RWPE2 (cell line): ENCODE measurements at regions not wholly inside any gene's neighbourhood (a gene's known extent, or its start where the extent isn't known, plus 50 kb on each side); places are given as distances from the start of the nearest gene placed in this dataset.

Experiments
- ATAC-seq: fragments of 200-7000 bp; cut with Tn5 transposase; 3 replicates; pipeline ENCODE4 v1.9.1; 2021; ENCODE audit warnings: low read depth
- DNase-seq: peaks from one replicate; pipeline ENCODE4 v3.0.0-alpha.2; 2020; ENCODE audit warnings: low spot score
- H3K27ac ChIP-seq: fragments of 450-650 bp; 2 replicates; pipeline ENCODE4 v1.5.1; 2017; ENCODE audit warnings: mild to moderate bottlenecking; ENCODE audit not compliant: poor library complexity, severe bottlenecking
- H3K27me3 ChIP-seq: fragments of 250-450 bp; sonication (Bioruptor Pico); 2 replicates; pipeline ENCODE4 v1.5.1; 2021; ENCODE audit warnings: mild to moderate bottlenecking, moderate library complexity; ENCODE audit not compliant: insufficient read depth, poor library complexity, severe bottlenecking
- H3K36me3 ChIP-seq: fragments of 250-450 bp; sonication (Bioruptor Pico); 2 replicates; pipeline ENCODE4 v1.5.1; 2020; ENCODE audit warnings: low read depth, mild to moderate bottlenecking, moderate library complexity
- H3K4me1 ChIP-seq: fragments of 250-450 bp; sonication (Bioruptor Pico); 2 replicates; pipeline ENCODE4 v1.5.1; 2021; ENCODE audit warnings: mild to moderate bottlenecking, moderate library complexity; ENCODE audit not compliant: insufficient read depth, poor library complexity, severe bottlenecking
- H3K4me3 ChIP-seq: fragments of 250-450 bp; sonication (Bioruptor Pico); 2 replicates; pipeline ENCODE4 v1.5.1; 2021; ENCODE audit warnings: mild to moderate bottlenecking, moderate library complexity; ENCODE audit not compliant: severe bottlenecking
- H3K9me3 ChIP-seq: fragments of 250-450 bp; sonication (Bioruptor Pico); 2 replicates; pipeline ENCODE4 v1.5.1; 2021; ENCODE audit warnings: mild to moderate bottlenecking, moderate library complexity; ENCODE audit not compliant: severe bottlenecking
- CTCF ChIP-seq: fragments of 450-650 bp; IDR thresholded peaks from one replicate; pipeline ENCODE4 v1.5.1; 2017; ENCODE audit warnings: mild to moderate bottlenecking, moderate library complexity; ENCODE audit not compliant: poor library complexity, severe bottlenecking

- Histone ChIP-seq H3K36me3 (no peaks in the 10 kb centered on the region), H3K4me3 (no peak overlapping the region), H3K27ac (no peak overlapping the region), H3K9me3 (no peaks in the 10 kb centered on the region), H3K27me3 (no peaks in the 10 kb centered on the region), H3K4me1 (peaks cover 23% of the 10 kb centered on the region)
- no peak for ATAC-seq
- TF ChIP-seq CTCF, result no peak
- no peak for DNase-seq
Observed at GRCh38 chr13:34152409-34152808, 334.5 kb downstream of the RFC3 start.

DNA sequence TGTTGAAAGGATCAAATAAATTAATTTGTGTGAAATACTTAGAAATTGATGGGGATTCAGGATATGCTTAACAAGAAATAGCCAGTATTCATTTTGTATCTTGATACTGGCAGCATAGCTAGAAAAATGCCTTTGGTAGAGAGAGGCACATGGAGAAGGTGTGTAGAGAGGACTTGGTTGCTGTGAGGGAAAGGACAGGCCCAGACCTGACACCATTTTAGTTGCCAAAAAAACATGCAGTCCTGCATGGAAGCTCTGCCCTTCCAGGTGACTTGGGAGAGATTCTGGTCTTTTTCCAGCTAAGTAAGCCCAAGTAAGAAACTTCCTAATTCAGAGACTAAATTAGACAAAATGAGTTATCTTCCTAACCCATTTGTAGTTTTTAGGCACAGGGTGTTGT lies 335.0 kb downstream of the RFC3 start:
- Histone ChIP-seq H3K9me3 (no peaks in the 10 kb centered on the region), H3K4me1 (peaks cover 29% of the 10 kb centered on the region), H3K36me3 (no peaks in the 10 kb centered on the region), H3K4me3 (no peak overlapping the region), H3K27ac (no peak overlapping the region), H3K27me3 (no peaks in the 10 kb centered on the region)
- ATAC-seq (no peak), DNase-seq (no peak)
- TF ChIP-seq CTCF, result no peak

- TF ChIP-seq CTCF, result no peak
- H3K27ac ChIP-seq, result no peak overlapping the region
Observed at GRCh38 chr13:34153428-34154180, 335.7 kb downstream of the RFC3 start.

DNA sequence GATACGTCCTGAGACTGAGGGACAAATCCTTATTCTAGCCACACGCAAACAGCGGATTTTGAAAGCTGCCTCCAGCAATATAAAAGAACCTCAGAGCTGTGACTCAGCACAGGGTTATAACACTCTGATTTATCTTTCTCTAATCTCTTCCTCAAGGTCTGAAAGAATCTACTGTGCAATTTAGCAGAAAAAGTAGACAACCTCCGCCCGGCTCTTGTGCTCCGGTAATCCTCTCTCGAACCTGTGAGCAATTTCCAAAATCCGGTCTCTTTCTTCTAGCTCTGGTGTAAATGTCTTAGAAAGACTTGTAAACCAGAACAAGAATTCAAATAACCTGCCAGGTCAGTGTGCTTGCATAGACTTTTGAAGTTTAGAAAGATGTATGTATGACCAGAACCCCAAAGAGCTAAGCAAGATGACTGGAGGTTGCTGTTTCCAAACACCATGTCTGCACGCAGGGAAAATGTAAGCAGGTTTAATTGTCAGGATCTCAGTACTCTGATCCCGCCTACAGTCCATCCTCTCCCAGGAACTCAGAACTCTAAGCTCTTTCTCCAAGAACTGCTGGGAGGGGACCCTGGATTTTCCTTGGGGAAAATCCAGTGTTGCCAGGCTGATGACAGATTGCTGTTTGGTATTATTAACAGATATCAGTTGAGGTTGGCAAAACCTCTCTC lies 338.1 kb downstream of the RFC3 start:
- Histone ChIP-seq H3K27ac (peak overlapping the region; percentile 98), H3K4me3 (no peak overlapping the region), H3K4me1 (peaks cover 30% of the 10 kb centered on the region), H3K9me3 (no peaks in the 10 kb centered on the region), H3K27me3 (no peaks in the 10 kb centered on the region), H3K36me3 (no peaks in the 10 kb centered on the region)
- DNase-seq (no peak), ATAC-seq (peak; percentile 69)
- no peak for TF ChIP-seq CTCF

More at GRCh38 chr13:34153428-34154180, 335.7 kb downstream of the RFC3 start:
- no peak for ATAC-seq
- no peaks in the 10 kb centered on the region for H3K36me3 ChIP-seq
- no peaks in the 10 kb centered on the region for H3K27me3 ChIP-seq
- no peak for DNase-seq
- no peak overlapping the region for H3K4me3 ChIP-seq
- no peaks in the 10 kb centered on the region for H3K9me3 ChIP-seq
- peaks cover 30% of the 10 kb centered on the region for H3K4me1 ChIP-seq
